PC-3 (cell line): ENCODE measurements at regions not wholly inside any gene's neighbourhood (a gene's known extent, or its start where the extent isn't known, plus 50 kb on each side); places are given as distances from the start of the nearest gene placed in this dataset.

Source experiments
- CTCF ChIP-seq: fragments of 300-600 bp; sonication (generic); conservative IDR thresholded peaks from 2 replicates; pipeline ENCODE4 v1.5.1; 2017; ENCODE audit warnings: antibody characterized with exemption, low read depth, mild to moderate bottlenecking, low read length
- EZH2 ChIP-seq: fragments of 300-600 bp; sonication (generic); IDR thresholded peaks from one replicate; pipeline ENCODE4 v1.6.1; 2017; ENCODE audit warnings: antibody characterized with exemption, mild to moderate bottlenecking, low read length; ENCODE audit not compliant: unreplicated experiment
- EZH2phosphoT487 ChIP-seq: fragments of 300-600 bp; sonication (generic); IDR thresholded peaks from 2 replicates; pipeline ENCODE4 v1.6.1; 2018; ENCODE audit warnings: mild to moderate bottlenecking, antibody characterized with exemption, low read length, borderline replicate concordance

- TF ChIP-seq CTCF (no peak), EZH2phosphoT487 (no peak), EZH2 (no peak)
Observed at GRCh38 chr9:119047513-119048307, 321.5 kb downstream of the BRINP1 start.
